ENCODE measurements at regions not wholly inside any gene's neighbourhood (a gene's known extent, or its start where the extent isn't known, plus 50 kb on each side); places are given as distances from the start of the nearest gene placed in this dataset.

GRCh38 chr1:116298746-116299145 is 74.3 kb upstream of the ATP1A1 start:
- DNase-seq: no peak

- DNase-seq: no peak
These were observed 73.8 kb upstream of the ATP1A1 start for GRCh38 chr1:116299248-116299647.

- DNase-seq: no peak
These were observed 70.8 kb upstream of the ATP1A1 start for GRCh38 chr1:116302281-116302680.

- DNase-seq: no peak
These were observed 66.9 kb upstream of the ATP1A1 start for GRCh38 chr1:116306102-116306501.

- no peak for DNase-seq
These were observed 66.1 kb upstream of the ATP1A1 start for GRCh38 chr1:116306840-116307442.

GRCh38 chr1:116308276-116308675 is 64.8 kb upstream of the ATP1A1 start:
- DNase-seq: no peak

- DNase-seq: no peak
These were observed 63.8 kb upstream of the ATP1A1 start for GRCh38 chr1:116309090-116309870.

GRCh38 chr1:116310180-116310579 is 62.9 kb upstream of the ATP1A1 start:
- DNase-seq: no peak

- no peak for DNase-seq
These were observed 61.9 kb upstream of the ATP1A1 start for GRCh38 chr1:116311193-116311592.

- peak; percentile 24 for DNase-seq
These were observed 61.0 kb upstream of the ATP1A1 start for GRCh38 chr1:116311756-116312680.

- no peak for DNase-seq
These were observed 60.4 kb upstream of the ATP1A1 start for GRCh38 chr1:116312681-116313069.

- DNase-seq: no peak
These were observed 59.3 kb upstream of the ATP1A1 start for GRCh38 chr1:116313776-116314175.

- DNase-seq: no peak
These were observed 58.6 kb upstream of the ATP1A1 start for GRCh38 chr1:116314305-116314919.

GRCh38 chr1:116316373-116316772 is 56.7 kb upstream of the ATP1A1 start:
- DNase-seq: no peak

GRCh38 chr1:116318897-116319296 is 54.1 kb upstream of the ATP1A1 start:
- DNase-seq: no peak

- no peak for DNase-seq
These were observed 52.2 kb upstream of the ATP1A1 start for GRCh38 chr1:116320874-116321273.

GRCh38 chr1:116321766-116322175 is 51.3 kb upstream of the ATP1A1 start:
- DNase-seq: no peak

GRCh38 chr1:116322752-116323405 is 50.2 kb upstream of the ATP1A1 start:
- no peak for DNase-seq

All from DMS 273 treated with DMSO at 0.1 percent for 48 hours (cell line).